ENCODE measurements at regions not wholly inside any gene's neighbourhood (a gene's known extent, or its start where the extent isn't known, plus 50 kb on each side); places are given as distances from the start of the nearest gene placed in this dataset.

DNA sequence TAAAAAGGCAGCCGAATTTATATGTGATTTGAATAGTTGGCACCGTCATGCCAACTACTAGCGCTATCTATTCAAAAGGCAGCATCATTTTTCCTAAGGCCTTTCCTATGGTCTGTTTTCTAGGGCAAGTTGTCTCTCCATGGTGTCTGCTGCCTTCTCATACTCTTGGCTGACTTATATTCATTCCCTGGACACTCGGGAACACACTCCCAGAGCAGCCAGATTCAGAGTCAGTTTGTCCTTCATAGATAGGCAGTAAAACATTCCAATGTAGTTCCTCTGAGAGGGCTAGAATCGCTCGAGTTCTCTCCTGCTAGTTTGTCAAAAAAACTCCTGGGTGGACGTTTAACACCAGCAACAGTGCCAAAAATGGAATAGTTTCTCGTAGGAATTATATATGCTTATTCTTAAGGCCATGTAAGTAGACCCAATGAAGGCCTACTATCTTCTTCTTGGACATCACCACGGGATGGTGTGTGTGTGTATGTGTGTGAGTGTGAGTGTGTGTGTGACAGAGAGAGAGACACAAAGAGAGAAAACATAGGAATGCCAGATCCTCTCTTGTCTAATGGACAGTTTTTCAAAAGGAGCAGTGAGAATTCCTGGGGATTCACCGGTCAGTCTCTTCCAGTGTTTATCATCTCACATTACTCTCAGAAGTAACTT is 129.3 kb upstream of the CTAGE1 start:
- Histone ChIP-seq H3K4me3 (ENCODE audit: low read length) (no peak overlapping the region), H3K9ac (ENCODE audit: low read length) (no peak overlapping the region), H3K9me3 (ENCODE audit: control insufficient read depth, low read depth, low read length) (no peaks in the 10 kb centered on the region), H3K27ac (ENCODE audit: low read length) (no peak overlapping the region), H3K4me1 (ENCODE audit: control insufficient read depth, low read depth, low read length) (peaks cover 8% of the 10 kb centered on the region), H3K36me3 (ENCODE audit: control insufficient read depth, low read depth, low read length) (no peaks in the 10 kb centered on the region), H3K27me3 (ENCODE audit: control insufficient read depth, insufficient read depth, low read length) (no peaks in the 10 kb centered on the region)

DNA sequence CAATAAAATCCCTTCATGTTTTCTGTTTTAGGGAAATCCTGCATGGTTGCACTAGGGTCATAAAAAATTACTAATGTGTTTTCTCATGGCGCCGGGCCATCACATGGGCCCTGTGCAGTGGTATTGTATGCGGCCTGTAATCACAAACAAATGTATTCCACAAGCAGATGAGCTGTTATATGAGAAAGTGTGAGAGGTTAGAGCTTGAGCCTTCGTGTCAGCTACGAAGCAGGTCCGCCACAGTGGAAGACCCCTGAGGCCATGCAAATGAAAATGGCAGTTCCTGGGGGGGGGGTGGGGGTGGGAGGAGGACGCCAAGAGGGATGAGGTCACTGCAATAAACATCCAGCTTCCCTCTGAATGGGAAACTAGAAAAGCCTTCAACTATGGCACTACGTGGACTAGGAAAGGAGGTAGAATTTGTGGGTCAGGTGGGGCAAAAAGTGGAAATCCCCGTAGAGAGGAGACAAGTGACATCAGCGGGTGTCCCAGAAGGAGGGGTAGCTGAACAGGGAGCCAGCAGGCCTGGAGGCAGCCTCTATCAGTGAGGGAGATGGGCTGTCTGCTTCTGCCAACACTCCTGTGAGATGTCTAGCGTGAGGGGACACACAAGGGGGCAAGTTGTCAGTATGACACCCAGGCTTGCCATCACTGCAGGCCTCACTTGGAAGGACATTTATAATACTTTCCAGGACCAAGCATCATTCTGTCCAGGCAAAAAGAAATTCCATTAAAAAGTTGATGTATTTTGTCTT is 130.3 kb upstream of the CTAGE1 start:
- no peak overlapping the region for H3K4me3 ChIP-seq (ENCODE audit: low read length)
- no peaks in the 10 kb centered on the region for H3K27me3 ChIP-seq (ENCODE audit: control insufficient read depth, insufficient read depth, low read length)
- H3K27ac ChIP-seq (ENCODE audit: low read length): no peak overlapping the region
- H3K9me3 ChIP-seq (ENCODE audit: control insufficient read depth, low read depth, low read length): no peaks in the 10 kb centered on the region
- H3K4me1 ChIP-seq (ENCODE audit: control insufficient read depth, low read depth, low read length): peaks cover 8% of the 10 kb centered on the region
- no peak overlapping the region for H3K9ac ChIP-seq (ENCODE audit: low read length)
- H3K36me3 ChIP-seq (ENCODE audit: control insufficient read depth, low read depth, low read length): no peaks in the 10 kb centered on the region

DNA sequence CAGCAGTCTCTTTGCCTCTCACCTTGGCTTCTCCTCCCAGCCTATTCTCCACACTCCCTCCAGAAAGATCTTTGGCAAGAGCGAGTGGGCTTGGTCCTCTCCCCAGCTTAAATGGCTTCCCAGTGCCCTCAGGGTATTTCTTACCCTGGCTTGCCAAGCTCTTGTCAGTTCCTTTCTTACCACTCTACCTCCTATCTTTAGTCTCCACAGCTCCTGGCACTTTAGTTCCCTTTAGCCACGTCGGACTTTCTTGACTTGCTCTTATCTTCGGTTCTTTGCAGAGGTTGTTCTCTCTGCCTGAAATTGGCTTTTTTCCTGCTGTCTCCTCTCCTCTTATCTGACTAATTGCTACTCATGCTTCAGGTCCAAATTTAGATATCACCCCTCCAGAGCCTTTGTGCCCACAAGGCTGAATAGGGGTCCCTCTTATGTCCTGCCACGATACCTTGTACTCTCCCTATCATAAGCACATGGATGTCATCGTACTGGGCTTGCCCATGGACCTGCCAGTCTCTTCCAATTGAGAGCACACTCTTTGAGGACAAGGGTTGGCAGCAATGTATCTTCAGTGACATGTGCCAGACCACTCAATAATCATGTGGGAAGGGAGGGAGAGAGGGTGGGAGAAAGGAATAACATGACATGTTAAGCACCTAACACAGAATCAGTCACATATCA is 131.7 kb upstream of the CTAGE1 start:
- Histone ChIP-seq H3K9ac (ENCODE audit: low read length) (no peak overlapping the region), H3K9me3 (ENCODE audit: control insufficient read depth, low read depth, low read length) (no peaks in the 10 kb centered on the region), H3K27me3 (ENCODE audit: control insufficient read depth, insufficient read depth, low read length) (no peaks in the 10 kb centered on the region), H3K27ac (ENCODE audit: low read length) (no peak overlapping the region), H3K4me3 (ENCODE audit: low read length) (no peak overlapping the region), H3K36me3 (ENCODE audit: control insufficient read depth, low read depth, low read length) (no peaks in the 10 kb centered on the region), H3K4me1 (ENCODE audit: control insufficient read depth, low read depth, low read length) (peaks cover 8% of the 10 kb centered on the region)

DNA sequence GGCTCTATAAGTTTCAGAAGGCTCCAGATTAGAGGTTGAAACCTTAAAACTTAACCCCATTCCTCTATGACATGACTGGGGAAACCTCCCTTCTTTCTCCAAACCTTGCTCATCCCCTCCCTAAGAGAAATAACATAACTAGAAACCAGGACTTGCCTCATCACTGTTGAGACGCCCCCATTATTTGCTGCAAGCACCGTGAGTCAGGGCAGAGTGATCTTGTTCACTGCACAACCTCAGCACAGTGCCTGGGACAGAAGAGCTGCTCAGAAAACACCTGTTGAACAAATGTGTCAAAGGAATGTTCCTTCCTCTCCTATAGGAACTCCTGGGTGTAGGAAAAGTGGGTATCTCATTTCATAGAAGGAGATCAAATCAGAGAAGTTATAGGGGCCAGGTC is 132.7 kb upstream of the CTAGE1 start:
- H3K27ac ChIP-seq (ENCODE audit: low read length): no peak overlapping the region

DNA sequence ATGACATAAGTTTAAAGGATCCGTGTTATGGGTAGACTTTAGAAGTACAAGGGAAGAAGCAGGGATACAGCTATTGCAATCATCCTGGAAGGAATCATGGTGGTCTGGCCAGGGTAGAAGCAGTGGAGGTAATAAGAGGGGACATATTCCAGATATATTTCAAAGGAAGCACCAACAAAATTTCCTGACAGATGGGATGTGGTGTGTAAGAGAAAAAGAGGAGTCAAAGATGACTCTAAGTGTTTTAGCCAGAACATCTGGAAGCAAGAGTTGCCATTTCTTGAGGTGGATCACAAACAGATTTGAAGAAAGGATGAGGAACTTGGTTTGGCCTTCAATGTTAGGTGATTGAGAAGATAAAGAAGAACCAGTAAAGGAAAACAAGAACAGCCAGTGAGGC is 133.1 kb upstream of the CTAGE1 start:
- Histone ChIP-seq H3K27ac (ENCODE audit: low read length) (no peak overlapping the region), H3K36me3 (ENCODE audit: control insufficient read depth, low read depth, low read length) (no peaks in the 10 kb centered on the region), H3K27me3 (ENCODE audit: control insufficient read depth, insufficient read depth, low read length) (no peaks in the 10 kb centered on the region), H3K4me3 (ENCODE audit: low read length) (no peak overlapping the region), H3K9me3 (ENCODE audit: control insufficient read depth, low read depth, low read length) (no peaks in the 10 kb centered on the region), H3K4me1 (ENCODE audit: control insufficient read depth, low read depth, low read length) (peaks cover 8% of the 10 kb centered on the region), H3K9ac (ENCODE audit: low read length) (no peak overlapping the region)

More for the DNA sequence above, 132.7 kb upstream of the CTAGE1 start:
- Histone ChIP-seq H3K36me3 (ENCODE audit: control insufficient read depth, low read depth, low read length) (no peaks in the 10 kb centered on the region), H3K4me1 (ENCODE audit: control insufficient read depth, low read depth, low read length) (peaks cover 8% of the 10 kb centered on the region), H3K9ac (ENCODE audit: low read length) (no peak overlapping the region), H3K4me3 (ENCODE audit: low read length) (no peak overlapping the region), H3K27me3 (ENCODE audit: control insufficient read depth, insufficient read depth, low read length) (no peaks in the 10 kb centered on the region), H3K9me3 (ENCODE audit: control insufficient read depth, low read depth, low read length) (no peaks in the 10 kb centered on the region)

DNA sequence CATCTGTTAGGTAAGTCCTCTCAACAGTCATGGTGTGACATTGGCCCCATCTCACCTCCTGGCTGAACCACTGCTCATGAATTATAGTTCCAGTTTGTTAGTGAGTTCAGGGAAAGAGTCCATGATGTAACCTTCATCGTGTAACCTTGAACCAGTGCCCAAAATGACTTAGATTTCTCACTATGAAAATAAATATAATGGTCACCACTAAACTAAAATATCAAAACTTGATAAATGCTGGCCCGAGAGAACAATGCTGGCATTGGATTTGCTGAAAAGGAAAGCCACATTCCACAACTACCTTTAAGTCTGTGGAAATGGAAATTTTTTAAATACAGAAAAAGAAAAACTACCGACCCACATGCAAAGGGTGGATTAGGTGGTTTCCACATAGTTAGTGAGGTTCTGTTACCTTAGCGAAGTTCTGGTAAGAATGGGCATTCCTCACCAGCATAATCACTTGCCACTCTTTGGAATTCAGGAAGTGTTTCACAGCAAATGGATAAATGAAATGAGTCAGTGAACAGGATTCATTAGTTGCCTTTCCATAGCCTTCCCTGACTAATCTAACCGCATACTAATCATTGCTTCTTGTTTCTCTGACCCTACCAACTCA is 133.9 kb upstream of the CTAGE1 start:
- Histone ChIP-seq H3K9ac (ENCODE audit: low read length) (no peak overlapping the region), H3K4me3 (ENCODE audit: low read length) (no peak overlapping the region), H3K9me3 (ENCODE audit: control insufficient read depth, low read depth, low read length) (no peaks in the 10 kb centered on the region), H3K36me3 (ENCODE audit: control insufficient read depth, low read depth, low read length) (no peaks in the 10 kb centered on the region), H3K27ac (ENCODE audit: low read length) (no peak overlapping the region), H3K4me1 (ENCODE audit: control insufficient read depth, low read depth, low read length) (peaks cover 8% of the 10 kb centered on the region), H3K27me3 (ENCODE audit: control insufficient read depth, insufficient read depth, low read length) (peaks cover 2% of the 10 kb centered on the region)

DNA sequence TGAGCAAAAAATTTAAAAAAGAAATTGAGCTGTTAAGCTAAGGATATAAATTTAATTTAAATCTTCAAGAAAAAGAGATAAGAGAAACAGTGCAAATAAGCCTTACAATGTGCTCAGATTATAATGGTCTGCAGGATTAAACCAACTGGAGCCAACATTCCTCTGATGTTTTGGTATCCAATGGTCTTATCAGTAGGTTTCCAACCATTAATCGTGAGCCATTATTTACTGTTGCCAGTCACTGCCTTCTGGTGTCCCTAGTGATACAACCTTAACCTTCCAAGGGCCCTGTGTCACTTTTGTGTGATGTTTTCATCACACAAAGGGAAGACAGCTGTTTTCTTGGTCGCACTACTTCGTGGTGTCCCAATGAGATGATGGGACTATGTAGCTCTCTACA is 134.5 kb upstream of the CTAGE1 start:
- peaks cover 8% of the 10 kb centered on the region for H3K4me1 ChIP-seq (ENCODE audit: control insufficient read depth, low read depth, low read length)
- H3K27me3 ChIP-seq (ENCODE audit: control insufficient read depth, insufficient read depth, low read length): peaks cover 8% of the 10 kb centered on the region
- H3K36me3 ChIP-seq (ENCODE audit: control insufficient read depth, low read depth, low read length): no peaks in the 10 kb centered on the region
- no peak overlapping the region for H3K9ac ChIP-seq (ENCODE audit: low read length)
- H3K9me3 ChIP-seq (ENCODE audit: control insufficient read depth, low read depth, low read length): no peaks in the 10 kb centered on the region
- no peak overlapping the region for H3K4me3 ChIP-seq (ENCODE audit: low read length)
- no peak overlapping the region for H3K27ac ChIP-seq (ENCODE audit: low read length)

DNA sequence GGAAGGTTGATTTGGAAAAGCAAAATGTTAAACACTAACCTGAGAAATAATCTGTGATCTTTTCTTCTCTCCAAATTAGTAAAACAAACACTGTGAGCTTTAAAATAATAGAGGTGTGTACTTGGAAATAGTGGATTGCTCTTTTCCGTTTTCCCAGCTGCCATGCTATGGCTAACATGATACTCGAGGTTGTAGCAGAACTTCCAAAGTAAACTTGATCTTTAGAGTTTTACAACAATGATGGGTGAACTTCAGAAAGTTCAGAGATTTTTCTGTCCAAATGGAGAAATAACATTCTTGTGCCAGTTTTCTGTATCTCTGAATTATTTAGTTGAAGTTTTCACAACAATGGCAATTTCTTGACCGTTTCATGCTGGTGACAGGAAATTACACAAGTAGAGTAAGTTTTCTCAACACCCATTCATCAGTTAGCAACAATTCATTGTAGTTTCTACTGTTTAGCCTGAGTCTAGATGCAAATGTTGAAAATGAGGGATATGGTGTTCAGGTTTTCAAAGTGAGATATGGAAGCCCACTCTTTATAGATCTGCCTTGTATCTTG is 135.3 kb upstream of the CTAGE1 start:
- Histone ChIP-seq H3K9me3 (ENCODE audit: control insufficient read depth, low read depth, low read length) (no peaks in the 10 kb centered on the region), H3K9ac (ENCODE audit: low read length) (no peak overlapping the region), H3K27me3 (ENCODE audit: control insufficient read depth, insufficient read depth, low read length) (peaks cover 16% of the 10 kb centered on the region), H3K36me3 (ENCODE audit: control insufficient read depth, low read depth, low read length) (no peaks in the 10 kb centered on the region), H3K27ac (ENCODE audit: low read length) (no peak overlapping the region), H3K4me1 (ENCODE audit: control insufficient read depth, low read depth, low read length) (peaks cover 4% of the 10 kb centered on the region), H3K4me3 (ENCODE audit: low read length) (no peak overlapping the region)

DNA sequence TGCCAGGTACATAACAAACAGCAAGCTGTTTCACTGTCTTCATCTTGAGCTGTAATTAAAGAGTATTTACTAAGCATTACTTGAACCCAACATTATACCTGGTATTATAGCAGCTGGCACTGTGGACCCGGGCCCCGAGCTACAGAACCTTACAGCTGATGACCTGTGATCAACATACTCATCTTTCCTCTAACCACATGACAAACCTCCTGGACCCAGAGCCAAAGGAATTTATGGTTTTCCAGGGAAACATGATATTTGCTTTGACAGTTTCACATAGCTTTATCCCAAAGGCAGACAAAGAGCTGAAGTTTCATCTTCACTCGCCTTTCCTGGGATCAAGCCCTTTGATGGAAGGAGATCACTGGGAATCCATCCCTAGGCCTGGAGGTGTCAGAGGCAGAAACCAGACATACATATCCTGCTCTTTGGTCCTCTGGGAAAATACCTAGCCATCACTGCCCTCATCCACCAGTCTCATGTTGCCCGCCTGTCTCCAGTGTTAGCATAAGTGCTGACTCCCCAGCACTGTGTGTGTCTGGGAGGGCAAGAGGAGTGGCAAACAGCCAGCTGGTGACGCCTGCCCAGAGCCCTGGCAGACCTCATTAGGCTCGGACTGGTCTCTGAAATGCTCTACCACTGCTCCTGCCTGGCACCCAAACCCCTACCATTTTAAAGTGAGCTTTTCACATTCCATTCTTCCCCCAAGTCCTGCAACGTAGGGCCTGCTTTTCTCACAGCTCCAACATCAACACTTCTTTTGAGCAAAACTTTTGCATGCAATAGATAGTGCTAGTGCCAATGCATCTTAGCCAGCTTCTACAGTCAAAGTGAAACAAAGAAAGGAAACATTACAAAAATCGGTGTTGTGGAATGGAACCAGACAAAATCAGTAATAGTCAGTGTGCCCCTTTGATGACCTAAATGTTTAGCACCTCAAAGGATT is 138.8 kb upstream of the CTAGE1 start:
- no peak overlapping the region for H3K4me3 ChIP-seq (ENCODE audit: low read length)
- H3K36me3 ChIP-seq (ENCODE audit: control insufficient read depth, low read depth, low read length): no peaks in the 10 kb centered on the region
- peaks cover 51% of the 10 kb centered on the region for H3K27me3 ChIP-seq (ENCODE audit: control insufficient read depth, insufficient read depth, low read length)
- H3K4me1 ChIP-seq (ENCODE audit: control insufficient read depth, low read depth, low read length): peaks cover 8% of the 10 kb centered on the region
- no peak overlapping the region for H3K9ac ChIP-seq (ENCODE audit: low read length)
- H3K9me3 ChIP-seq (ENCODE audit: control insufficient read depth, low read depth, low read length): no peaks in the 10 kb centered on the region
- H3K27ac ChIP-seq (ENCODE audit: low read length): no peak overlapping the region

DNA sequence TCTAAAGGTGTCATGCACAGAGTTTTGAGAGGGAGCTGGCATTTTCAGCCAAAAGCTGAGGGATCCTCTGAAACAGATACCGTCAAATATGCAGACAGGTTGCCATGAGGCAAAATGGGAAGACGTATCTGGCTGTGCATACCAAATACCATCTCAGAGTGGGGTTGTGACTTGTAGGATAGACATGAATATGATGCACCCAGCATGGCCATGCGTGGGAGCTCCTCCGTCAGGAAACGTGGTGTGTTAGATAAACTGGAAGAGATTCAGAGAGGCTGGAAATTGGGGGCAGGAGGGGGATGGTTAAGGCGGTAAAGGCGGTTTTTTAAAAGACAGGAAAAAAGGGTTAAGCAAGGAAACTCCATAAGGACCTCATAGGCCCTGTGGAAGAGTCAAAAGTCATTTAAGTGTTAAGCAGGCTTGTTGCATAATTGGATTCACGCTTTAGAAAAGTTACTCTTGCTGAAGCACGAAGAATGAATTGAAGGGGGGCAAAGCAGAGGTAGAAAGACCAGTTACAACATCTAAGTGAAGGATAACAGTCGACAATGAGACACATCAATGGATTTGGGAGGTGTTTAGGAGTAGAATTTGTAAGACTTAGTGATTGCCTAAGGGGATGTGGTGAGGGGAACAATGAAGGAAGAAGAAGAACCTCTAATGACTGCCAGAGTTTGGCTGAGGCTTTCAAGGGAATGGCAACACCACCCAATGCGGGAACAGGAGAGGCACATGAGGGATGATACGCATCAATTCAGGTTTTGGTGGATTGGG is 139.6 kb upstream of the CTAGE1 start:
- Histone ChIP-seq H3K4me1 (ENCODE audit: control insufficient read depth, low read depth, low read length) (peaks cover 8% of the 10 kb centered on the region), H3K9ac (ENCODE audit: low read length) (no peak overlapping the region), H3K9me3 (ENCODE audit: control insufficient read depth, low read depth, low read length) (no peaks in the 10 kb centered on the region), H3K36me3 (ENCODE audit: control insufficient read depth, low read depth, low read length) (no peaks in the 10 kb centered on the region), H3K4me3 (ENCODE audit: low read length) (no peak overlapping the region), H3K27ac (ENCODE audit: low read length) (no peak overlapping the region), H3K27me3 (ENCODE audit: control insufficient read depth, insufficient read depth, low read length) (peaks cover 58% of the 10 kb centered on the region)
